ENCODE measurements at regions not wholly inside any gene's neighbourhood (a gene's known extent, or its start where the extent isn't known, plus 50 kb on each side); places are given as distances from the start of the nearest gene placed in this dataset.

GRCh38 chr1:88104236-88104635 is 579.8 kb upstream of the PKN2 start:
- H3K9ac ChIP-seq (ENCODE audit: low read length) = no peak overlapping the region
- H3K27ac ChIP-seq (ENCODE audit: low read depth, low read length) = no peak overlapping the region
- H3K27me3 ChIP-seq (ENCODE audit: control insufficient read depth in 1 of 2, insufficient read depth in 2 of 2, low read length in 2 of 2) = no peaks in the 10 kb centered on the region
- H3K4me1 ChIP-seq (ENCODE audit: insufficient read depth, low read length) = no peaks in the 10 kb centered on the region
- no peaks in the 10 kb centered on the region for H3K9me3 ChIP-seq (ENCODE audit: low read length)
- H3K4me3 ChIP-seq (ENCODE audit: low read depth in 1 of 2, low read length in 2 of 2) = no peak overlapping the region
- no peaks in the 10 kb centered on the region for H3K36me3 ChIP-seq (ENCODE audit: insufficient read depth, low read length)

GRCh38 chr1:88104886-88105285 is 579.2 kb upstream of the PKN2 start:
- Histone ChIP-seq H3K27ac (ENCODE audit: low read depth, low read length) (no peak overlapping the region), H3K9ac (ENCODE audit: low read length) (no peak overlapping the region), H3K27me3 (ENCODE audit: control insufficient read depth in 1 of 2, insufficient read depth in 2 of 2, low read length in 2 of 2) (no peaks in the 10 kb centered on the region), H3K4me3 (ENCODE audit: low read depth in 1 of 2, low read length in 2 of 2) (no peak overlapping the region), H3K36me3 (ENCODE audit: insufficient read depth, low read length) (no peaks in the 10 kb centered on the region), H3K4me1 (ENCODE audit: insufficient read depth, low read length) (no peaks in the 10 kb centered on the region), H3K9me3 (ENCODE audit: low read length) (no peaks in the 10 kb centered on the region)

GRCh38 chr1:88111816-88112215 is 572.3 kb upstream of the PKN2 start:
- H3K4me3 ChIP-seq (ENCODE audit: low read depth in 1 of 2, low read length in 2 of 2) = no peak overlapping the region
- H3K27ac ChIP-seq (ENCODE audit: low read depth, low read length) = no peak overlapping the region
- no peaks in the 10 kb centered on the region for H3K36me3 ChIP-seq (ENCODE audit: insufficient read depth, low read length)
- no peaks in the 10 kb centered on the region for H3K4me1 ChIP-seq (ENCODE audit: insufficient read depth, low read length)
- H3K9ac ChIP-seq (ENCODE audit: low read length) = no peak overlapping the region
- H3K9me3 ChIP-seq (ENCODE audit: low read length) = no peaks in the 10 kb centered on the region
- no peaks in the 10 kb centered on the region for H3K27me3 ChIP-seq (ENCODE audit: control insufficient read depth in 1 of 2, insufficient read depth in 2 of 2, low read length in 2 of 2)

GRCh38 chr1:88117597-88117996 is 566.5 kb upstream of the PKN2 start:
- no peak overlapping the region for H3K27ac ChIP-seq (ENCODE audit: low read depth, low read length)
- no peaks in the 10 kb centered on the region for H3K4me1 ChIP-seq (ENCODE audit: insufficient read depth, low read length)
- H3K4me3 ChIP-seq (ENCODE audit: low read depth in 1 of 2, low read length in 2 of 2) = no peak overlapping the region
- no peak overlapping the region for H3K9ac ChIP-seq (ENCODE audit: low read length)
- no peaks in the 10 kb centered on the region for H3K27me3 ChIP-seq (ENCODE audit: control insufficient read depth in 1 of 2, insufficient read depth in 2 of 2, low read length in 2 of 2)
- H3K36me3 ChIP-seq (ENCODE audit: insufficient read depth, low read length) = no peaks in the 10 kb centered on the region
- no peaks in the 10 kb centered on the region for H3K9me3 ChIP-seq (ENCODE audit: low read length)

GRCh38 chr1:88118176-88118845 is 565.8 kb upstream of the PKN2 start:
- H3K4me1 ChIP-seq (ENCODE audit: insufficient read depth, low read length) = no peaks in the 10 kb centered on the region
- H3K9me3 ChIP-seq (ENCODE audit: low read length) = no peaks in the 10 kb centered on the region
- no peak overlapping the region for H3K4me3 ChIP-seq (ENCODE audit: low read depth in 1 of 2, low read length in 2 of 2)
- no peak overlapping the region for H3K27ac ChIP-seq (ENCODE audit: low read depth, low read length)
- H3K36me3 ChIP-seq (ENCODE audit: insufficient read depth, low read length) = no peaks in the 10 kb centered on the region
- H3K9ac ChIP-seq (ENCODE audit: low read length) = no peak overlapping the region
- no peaks in the 10 kb centered on the region for H3K27me3 ChIP-seq (ENCODE audit: control insufficient read depth in 1 of 2, insufficient read depth in 2 of 2, low read length in 2 of 2)

GRCh38 chr1:88124614-88125013 is 559.5 kb upstream of the PKN2 start:
- no peaks in the 10 kb centered on the region for H3K36me3 ChIP-seq (ENCODE audit: insufficient read depth, low read length)
- H3K4me1 ChIP-seq (ENCODE audit: insufficient read depth, low read length) = no peaks in the 10 kb centered on the region
- no peak overlapping the region for H3K27ac ChIP-seq (ENCODE audit: low read depth, low read length)
- no peak overlapping the region for H3K9ac ChIP-seq (ENCODE audit: low read length)
- H3K9me3 ChIP-seq (ENCODE audit: low read length) = no peaks in the 10 kb centered on the region
- no peaks in the 10 kb centered on the region for H3K27me3 ChIP-seq (ENCODE audit: control insufficient read depth in 1 of 2, insufficient read depth in 2 of 2, low read length in 2 of 2)
- H3K4me3 ChIP-seq (ENCODE audit: low read depth in 1 of 2, low read length in 2 of 2) = no peak overlapping the region

- H3K27ac ChIP-seq (ENCODE audit: low read depth, low read length) = no peak overlapping the region
- no peaks in the 10 kb centered on the region for H3K36me3 ChIP-seq (ENCODE audit: insufficient read depth, low read length)
- no peaks in the 10 kb centered on the region for H3K27me3 ChIP-seq (ENCODE audit: control insufficient read depth in 1 of 2, insufficient read depth in 2 of 2, low read length in 2 of 2)
- H3K9ac ChIP-seq (ENCODE audit: low read length) = no peak overlapping the region
- no peaks in the 10 kb centered on the region for H3K4me1 ChIP-seq (ENCODE audit: insufficient read depth, low read length)
- H3K9me3 ChIP-seq (ENCODE audit: low read length) = no peaks in the 10 kb centered on the region
- no peak overlapping the region for H3K4me3 ChIP-seq (ENCODE audit: low read depth in 1 of 2, low read length in 2 of 2)
Observed at GRCh38 chr1:88126467-88126866, 557.6 kb upstream of the PKN2 start.

GRCh38 chr1:88133991-88134390 is 550.1 kb upstream of the PKN2 start:
- no peak overlapping the region for H3K27ac ChIP-seq (ENCODE audit: low read depth, low read length)
- H3K36me3 ChIP-seq (ENCODE audit: insufficient read depth, low read length) = no peaks in the 10 kb centered on the region
- H3K27me3 ChIP-seq (ENCODE audit: control insufficient read depth in 1 of 2, insufficient read depth in 2 of 2, low read length in 2 of 2) = no peaks in the 10 kb centered on the region
- H3K9ac ChIP-seq (ENCODE audit: low read length) = no peak overlapping the region
- no peaks in the 10 kb centered on the region for H3K9me3 ChIP-seq (ENCODE audit: low read length)
- H3K4me1 ChIP-seq (ENCODE audit: insufficient read depth, low read length) = no peaks in the 10 kb centered on the region
- H3K4me3 ChIP-seq (ENCODE audit: low read depth in 1 of 2, low read length in 2 of 2) = no peak overlapping the region

- no peaks in the 10 kb centered on the region for H3K9me3 ChIP-seq (ENCODE audit: low read length)
- H3K4me1 ChIP-seq (ENCODE audit: insufficient read depth, low read length) = no peaks in the 10 kb centered on the region
- H3K4me3 ChIP-seq (ENCODE audit: low read depth in 1 of 2, low read length in 2 of 2) = no peak overlapping the region
- no peaks in the 10 kb centered on the region for H3K27me3 ChIP-seq (ENCODE audit: control insufficient read depth in 1 of 2, insufficient read depth in 2 of 2, low read length in 2 of 2)
- H3K9ac ChIP-seq (ENCODE audit: low read length) = no peak overlapping the region
- no peak overlapping the region for H3K27ac ChIP-seq (ENCODE audit: low read depth, low read length)
- H3K36me3 ChIP-seq (ENCODE audit: insufficient read depth, low read length) = no peaks in the 10 kb centered on the region
Observed at GRCh38 chr1:88134983-88135921, 548.8 kb upstream of the PKN2 start.

GRCh38 chr1:88139633-88140032 is 544.4 kb upstream of the PKN2 start:
- no peaks in the 10 kb centered on the region for H3K36me3 ChIP-seq (ENCODE audit: insufficient read depth, low read length)
- H3K27ac ChIP-seq (ENCODE audit: low read depth, low read length) = no peak overlapping the region
- H3K9ac ChIP-seq (ENCODE audit: low read length) = no peak overlapping the region
- H3K4me3 ChIP-seq (ENCODE audit: low read depth in 1 of 2, low read length in 2 of 2) = no peak overlapping the region
- H3K4me1 ChIP-seq (ENCODE audit: insufficient read depth, low read length) = no peaks in the 10 kb centered on the region
- H3K9me3 ChIP-seq (ENCODE audit: low read length) = no peaks in the 10 kb centered on the region
- no peaks in the 10 kb centered on the region for H3K27me3 ChIP-seq (ENCODE audit: control insufficient read depth in 1 of 2, insufficient read depth in 2 of 2, low read length in 2 of 2)

GRCh38 chr1:88140325-88140724 is 543.7 kb upstream of the PKN2 start:
- Histone ChIP-seq H3K36me3 (ENCODE audit: insufficient read depth, low read length) (no peaks in the 10 kb centered on the region), H3K4me3 (ENCODE audit: low read depth in 1 of 2, low read length in 2 of 2) (no peak overlapping the region), H3K4me1 (ENCODE audit: insufficient read depth, low read length) (no peaks in the 10 kb centered on the region), H3K9ac (ENCODE audit: low read length) (no peak overlapping the region), H3K9me3 (ENCODE audit: low read length) (no peaks in the 10 kb centered on the region), H3K27ac (ENCODE audit: low read depth, low read length) (no peak overlapping the region), H3K27me3 (ENCODE audit: control insufficient read depth in 1 of 2, insufficient read depth in 2 of 2, low read length in 2 of 2) (no peaks in the 10 kb centered on the region)

Measured in muscle layer of colon (tissue), 2 donors.